Activated CD4-positive, alpha-beta T cell treated with anti-CD3 and anti-CD28 coated beads, Interleukin-2, amount 10 ng/mL, durations not matched to agents 24 days and 14 days (primary cell): ENCODE measurements at regions not wholly inside any gene's neighbourhood (a gene's known extent, or its start where the extent isn't known, plus 50 kb on each side); places are given as distances from the start of the nearest gene placed in this dataset.
A peak's percentile ranks its signal among the peaks of the same experiment; 100 is the strongest.

Experiments used
- DNase-seq: peaks from one replicate; pipeline ENCODE4 v3.0.0; 2022
- H3K27ac Mint-ChIP-seq: one replicate; pipeline ENCODE4 v1.8.0; 2022; ENCODE audit warnings: mild to moderate bottlenecking, mixed read lengths
- H3K27me3 Mint-ChIP-seq: one replicate; pipeline ENCODE4 v1.8.0; 2022; ENCODE audit warnings: mixed read lengths
- H3K36me3 Mint-ChIP-seq: one replicate; pipeline ENCODE4 v1.8.0; 2022; ENCODE audit warnings: low read depth, mild to moderate bottlenecking, mixed read lengths
- H3K4me1 Mint-ChIP-seq: one replicate; pipeline ENCODE4 v1.8.0; 2021; ENCODE audit warnings: mixed read lengths
- H3K4me3 Mint-ChIP-seq: one replicate; pipeline ENCODE4 v1.8.0; 2022; ENCODE audit warnings: mild to moderate bottlenecking, moderate library complexity, mixed read lengths
- H3K9me3 Mint-ChIP-seq: one replicate; pipeline ENCODE4 v1.8.0; 2021; ENCODE audit warnings: mixed read lengths
- intact Hi-C: fragments of 100-400 bp; cut with micrococcal nuclease; formaldehyde crosslinking; loops from one replicate; pipeline ENCODE4 v1.15.1; 2023

- Mint-ChIP-seq H3K4me1 (no peaks in the 10 kb centered on the region), H3K27ac (no peak overlapping the region), H3K36me3 (no peaks in the 10 kb centered on the region), H3K27me3 (no peaks in the 10 kb centered on the region), H3K9me3 (no peaks in the 10 kb centered on the region), H3K4me3 (no peak overlapping the region)
- no peak for DNase-seq
- intact Hi-C loops: no loop called here
Measured at GRCh38 chr18:2083691-2084090, 487.6 kb downstream of the METTL4 start.

- no peak overlapping the region for H3K4me3 Mint-ChIP-seq
- intact Hi-C loops: no loop called here
- no peak overlapping the region for H3K27ac Mint-ChIP-seq
- no peak for DNase-seq
- H3K36me3 Mint-ChIP-seq: no peaks in the 10 kb centered on the region
- no peaks in the 10 kb centered on the region for H3K27me3 Mint-ChIP-seq
- H3K9me3 Mint-ChIP-seq: no peaks in the 10 kb centered on the region
- H3K4me1 Mint-ChIP-seq: peaks cover 4% of the 10 kb centered on the region
Measured at GRCh38 chr18:2086439-2086838, 484.9 kb downstream of the METTL4 start.

GRCh38 chr18:2087877-2088673 lies 483.2 kb downstream of the METTL4 start:
- H3K4me1 Mint-ChIP-seq: peaks cover 4% of the 10 kb centered on the region
- DNase-seq: no peak
- no peaks in the 10 kb centered on the region for H3K27me3 Mint-ChIP-seq
- H3K9me3 Mint-ChIP-seq: no peaks in the 10 kb centered on the region
- intact Hi-C loops: no loop called here
- no peak overlapping the region for H3K27ac Mint-ChIP-seq
- no peaks in the 10 kb centered on the region for H3K36me3 Mint-ChIP-seq
- no peak overlapping the region for H3K4me3 Mint-ChIP-seq

- no peak for DNase-seq
- H3K36me3 Mint-ChIP-seq: no peaks in the 10 kb centered on the region
- no peak overlapping the region for H3K4me3 Mint-ChIP-seq
- H3K27ac Mint-ChIP-seq: no peak overlapping the region
- peaks cover 4% of the 10 kb centered on the region for H3K4me1 Mint-ChIP-seq
- H3K9me3 Mint-ChIP-seq: no peaks in the 10 kb centered on the region
- intact Hi-C loops: no loop called here
- H3K27me3 Mint-ChIP-seq: no peaks in the 10 kb centered on the region
Measured at GRCh38 chr18:2089396-2089795, 481.9 kb downstream of the METTL4 start.

- no peak for DNase-seq
- Mint-ChIP-seq H3K36me3 (no peaks in the 10 kb centered on the region), H3K4me3 (no peak overlapping the region), H3K4me1 (peaks cover 4% of the 10 kb centered on the region), H3K9me3 (no peaks in the 10 kb centered on the region), H3K27ac (no peak overlapping the region), H3K27me3 (peaks cover 5% of the 10 kb centered on the region)
- intact Hi-C loops: no loop called here
Measured at GRCh38 chr18:2091937-2092336, 479.4 kb downstream of the METTL4 start.

GRCh38 chr18:2096551-2096950 lies 474.8 kb downstream of the METTL4 start:
- intact Hi-C loops: no loop called here
- Mint-ChIP-seq H3K4me1 (no peaks in the 10 kb centered on the region), H3K36me3 (no peaks in the 10 kb centered on the region), H3K27me3 (peaks cover 13% of the 10 kb centered on the region), H3K4me3 (no peak overlapping the region), H3K27ac (no peak overlapping the region), H3K9me3 (no peaks in the 10 kb centered on the region)
- no peak for DNase-seq

GRCh38 chr18:2100694-2101213 lies 470.6 kb downstream of the METTL4 start:
- Mint-ChIP-seq H3K36me3 (no peaks in the 10 kb centered on the region), H3K27me3 (peaks cover 11% of the 10 kb centered on the region), H3K9me3 (no peaks in the 10 kb centered on the region), H3K4me3 (no peak overlapping the region), H3K4me1 (no peaks in the 10 kb centered on the region), H3K27ac (no peak overlapping the region)
- no peak for DNase-seq
- intact Hi-C loops: no loop called here

GRCh38 chr18:2102022-2102421 lies 469.3 kb downstream of the METTL4 start:
- no peak overlapping the region for H3K4me3 Mint-ChIP-seq
- intact Hi-C loops: no loop called here
- H3K4me1 Mint-ChIP-seq: no peaks in the 10 kb centered on the region
- H3K36me3 Mint-ChIP-seq: no peaks in the 10 kb centered on the region
- no peak overlapping the region for H3K27ac Mint-ChIP-seq
- no peaks in the 10 kb centered on the region for H3K9me3 Mint-ChIP-seq
- peaks cover 8% of the 10 kb centered on the region for H3K27me3 Mint-ChIP-seq
- no peak for DNase-seq

GRCh38 chr18:2103299-2103698 lies 468.0 kb downstream of the METTL4 start:
- H3K4me3 Mint-ChIP-seq: no peak overlapping the region
- no peak for DNase-seq
- intact Hi-C loops: no loop called here
- H3K27me3 Mint-ChIP-seq: peaks cover 6% of the 10 kb centered on the region
- no peaks in the 10 kb centered on the region for H3K9me3 Mint-ChIP-seq
- H3K36me3 Mint-ChIP-seq: no peaks in the 10 kb centered on the region
- no peaks in the 10 kb centered on the region for H3K4me1 Mint-ChIP-seq
- H3K27ac Mint-ChIP-seq: no peak overlapping the region

GRCh38 chr18:2104620-2105462 lies 466.5 kb downstream of the METTL4 start:
- intact Hi-C loops: loop anchor here (2.0 kb wide), 1 partner anchor 442 kb away; no protein-coding TSS in a partner anchor
- no peaks in the 10 kb centered on the region for H3K9me3 Mint-ChIP-seq
- DNase-seq: peak; percentile 83
- no peak overlapping the region for H3K4me3 Mint-ChIP-seq
- no peaks in the 10 kb centered on the region for H3K36me3 Mint-ChIP-seq
- H3K27ac Mint-ChIP-seq: no peak overlapping the region
- H3K4me1 Mint-ChIP-seq: no peaks in the 10 kb centered on the region
- H3K27me3 Mint-ChIP-seq: peaks cover 4% of the 10 kb centered on the region

GRCh38 chr18:2108591-2108990 lies 462.7 kb downstream of the METTL4 start:
- intact Hi-C loops: no loop called here
- Mint-ChIP-seq H3K36me3 (no peaks in the 10 kb centered on the region), H3K9me3 (no peaks in the 10 kb centered on the region), H3K4me3 (no peak overlapping the region), H3K4me1 (no peaks in the 10 kb centered on the region), H3K27ac (no peak overlapping the region), H3K27me3 (peaks cover 6% of the 10 kb centered on the region)
- DNase-seq: no peak

GRCh38 chr18:2111456-2111855 lies 459.8 kb downstream of the METTL4 start:
- Mint-ChIP-seq H3K36me3 (no peaks in the 10 kb centered on the region), H3K4me3 (no peak overlapping the region), H3K9me3 (no peaks in the 10 kb centered on the region), H3K27ac (no peak overlapping the region), H3K4me1 (no peaks in the 10 kb centered on the region), H3K27me3 (peaks cover 6% of the 10 kb centered on the region)
- DNase-seq: no peak
- intact Hi-C loops: no loop called here

GRCh38 chr18:2112435-2113045 lies 458.8 kb downstream of the METTL4 start:
- intact Hi-C loops: no loop called here
- no peak for DNase-seq
- Mint-ChIP-seq H3K27me3 (peaks cover 6% of the 10 kb centered on the region), H3K27ac (no peak overlapping the region), H3K4me1 (no peaks in the 10 kb centered on the region), H3K9me3 (no peaks in the 10 kb centered on the region), H3K36me3 (no peaks in the 10 kb centered on the region), H3K4me3 (no peak overlapping the region)

- H3K9me3 Mint-ChIP-seq: no peaks in the 10 kb centered on the region
- H3K27ac Mint-ChIP-seq: no peak overlapping the region
- intact Hi-C loops: no loop called here
- no peak for DNase-seq
- no peak overlapping the region for H3K4me3 Mint-ChIP-seq
- H3K27me3 Mint-ChIP-seq: peaks cover 10% of the 10 kb centered on the region
- H3K36me3 Mint-ChIP-seq: no peaks in the 10 kb centered on the region
- no peaks in the 10 kb centered on the region for H3K4me1 Mint-ChIP-seq
Measured at GRCh38 chr18:2114289-2114688, 457.0 kb downstream of the METTL4 start.
